ENCODE measurements at regions not wholly inside any gene's neighbourhood (a gene's known extent, or its start where the extent isn't known, plus 50 kb on each side); places are given as distances from the start of the nearest gene placed in this dataset.

DNA sequence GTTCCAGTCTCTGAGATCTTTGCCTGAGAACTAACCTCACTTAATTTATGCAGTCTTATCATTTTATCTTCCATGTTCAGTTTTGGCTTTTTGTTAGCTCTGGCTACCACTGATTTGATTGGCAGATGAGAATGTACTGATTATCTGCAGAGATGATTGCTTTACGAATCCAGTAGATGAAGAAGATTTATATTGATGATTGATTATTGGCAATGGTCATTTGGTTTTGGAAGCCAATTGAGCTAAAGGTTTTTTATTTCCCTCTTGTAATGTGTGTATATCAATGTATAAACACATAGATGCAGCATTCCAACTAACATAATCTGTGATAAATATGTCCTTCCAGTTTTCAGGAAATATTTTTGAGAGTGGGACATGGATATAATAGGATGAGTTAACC, 763.6 kb downstream of the CDH11 start:
- no peak for FAIRE-seq
- dilution Hi-C loops (cut with MboI; ENCODE audit: extremely low pct_ligation_motif_present, low sequenced_read_pairs) = no loop called here

DNA sequence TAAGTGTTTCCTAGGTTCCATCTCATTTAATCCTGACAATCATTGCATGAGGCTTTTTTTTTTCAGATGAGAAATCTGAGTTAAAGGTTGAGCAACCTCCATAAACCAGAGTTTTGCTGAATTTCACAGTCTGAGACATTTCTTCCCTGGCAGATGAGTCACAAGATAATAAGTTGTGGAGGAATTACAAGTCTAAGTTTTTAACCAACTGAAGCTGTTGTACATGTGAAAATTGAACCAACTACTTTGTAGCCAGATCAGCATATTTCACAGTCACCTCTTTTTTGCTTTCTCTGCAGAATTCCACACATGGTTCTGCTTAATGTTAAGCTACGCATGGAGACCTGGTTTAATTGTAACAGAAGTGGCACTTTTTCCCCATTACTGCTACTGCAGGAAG, 765.6 kb downstream of the CDH11 start:
- Histone ChIP-seq H3K4me3 (ENCODE audit: control insufficient read depth in 2 of 3, extremely low read depth in 1 of 3, insufficient read depth in 2 of 3, low read depth in 1 of 3, low read length in 3 of 3) (no peak overlapping the region), H4K20me1 (ENCODE audit: control insufficient read depth, extremely low read depth, insufficient read depth, low read length) (no peaks in the 10 kb centered on the region), H3K79me2 (ENCODE audit: control insufficient read depth, insufficient read depth, low read length) (no peaks in the 10 kb centered on the region), H3K4me1 (ENCODE audit: control insufficient read depth, extremely low read depth, insufficient read depth, low read length) (no peaks in the 10 kb centered on the region), H2AFZ (ENCODE audit: control insufficient read depth, low read length) (no peak overlapping the region), H3K27me3 (ENCODE audit: control insufficient read depth, extremely low read depth, insufficient read depth, low read length) (no peaks in the 10 kb centered on the region), H3K36me3 (ENCODE audit: control insufficient read depth in 2 of 2, extremely low read depth in 1 of 2, insufficient read depth in 2 of 2, low read length in 2 of 2) (no peaks in the 10 kb centered on the region), H3K4me2 (ENCODE audit: control insufficient read depth, extremely low read depth, insufficient read depth, low read depth, low read length) (no peak overlapping the region), H3K9me3 (ENCODE audit: control insufficient read depth, low read depth, low read length) (no peaks in the 10 kb centered on the region), H3K9me1 (ENCODE audit: control insufficient read depth, extremely low read depth, insufficient read depth, low read length) (no peaks in the 10 kb centered on the region), H3K27ac (ENCODE audit: control insufficient read depth, insufficient read depth, low read length) (no peak overlapping the region), H3K9ac (ENCODE audit: control insufficient read depth, extremely low read depth, insufficient read depth, low read length) (no peak overlapping the region)
- dilution Hi-C loops (cut with MboI; ENCODE audit: extremely low pct_ligation_motif_present, low sequenced_read_pairs) = no loop called here
- no peak for DNase-seq (ENCODE audit: low read depth, low spot score)
- no peak for TF ChIP-seq EZH2 (IDR thresholded peaks at IDR 0.05; ENCODE audit: low read length)
- TF ChIP-seq CTCF (optimal IDR thresholded peaks at IDR 0.05 in 1 of 3, IDR thresholded peaks at IDR 0.05 in 1 of 3, conservative IDR thresholded peaks at IDR 0.05 in 1 of 3; ENCODE audit: extremely low read depth in 1 of 3, insufficient read depth in 2 of 3, low read length in 3 of 3) = no peak
- FAIRE-seq = no peak

More for the DNA sequence above, 763.6 kb downstream of the CDH11 start:
- Histone ChIP-seq H3K36me3 (ENCODE audit: control insufficient read depth in 2 of 2, extremely low read depth in 1 of 2, insufficient read depth in 2 of 2, low read length in 2 of 2) (no peaks in the 10 kb centered on the region), H2AFZ (ENCODE audit: control insufficient read depth, low read length) (no peak overlapping the region), H3K4me2 (ENCODE audit: control insufficient read depth, extremely low read depth, insufficient read depth, low read depth, low read length) (no peak overlapping the region), H3K9ac (ENCODE audit: control insufficient read depth, extremely low read depth, insufficient read depth, low read length) (no peak overlapping the region), H3K9me1 (ENCODE audit: control insufficient read depth, extremely low read depth, insufficient read depth, low read length) (no peaks in the 10 kb centered on the region), H4K20me1 (ENCODE audit: control insufficient read depth, extremely low read depth, insufficient read depth, low read length) (no peaks in the 10 kb centered on the region), H3K4me1 (ENCODE audit: control insufficient read depth, extremely low read depth, insufficient read depth, low read length) (no peaks in the 10 kb centered on the region), H3K27me3 (ENCODE audit: control insufficient read depth, extremely low read depth, insufficient read depth, low read length) (no peaks in the 10 kb centered on the region), H3K9me3 (ENCODE audit: control insufficient read depth, low read depth, low read length) (no peaks in the 10 kb centered on the region), H3K4me3 (ENCODE audit: control insufficient read depth in 2 of 3, extremely low read depth in 1 of 3, insufficient read depth in 2 of 3, low read depth in 1 of 3, low read length in 3 of 3) (no peak overlapping the region), H3K27ac (ENCODE audit: control insufficient read depth, insufficient read depth, low read length) (no peak overlapping the region), H3K79me2 (ENCODE audit: control insufficient read depth, insufficient read depth, low read length) (no peaks in the 10 kb centered on the region)
- TF ChIP-seq EZH2 (IDR thresholded peaks at IDR 0.05; ENCODE audit: low read length) (no peak), CTCF (optimal IDR thresholded peaks at IDR 0.05 in 1 of 3, IDR thresholded peaks at IDR 0.05 in 1 of 3, conservative IDR thresholded peaks at IDR 0.05 in 1 of 3; ENCODE audit: extremely low read depth in 1 of 3, insufficient read depth in 2 of 3, low read length in 3 of 3) (no peak)
- no peak for DNase-seq (ENCODE audit: low read depth, low spot score)

All from keratinocyte (primary cell).